Neural cell (in vitro differentiated cells): ENCODE measurements at regions not wholly inside any gene's neighbourhood (a gene's known extent, or its start where the extent isn't known, plus 50 kb on each side); places are given as distances from the start of the nearest gene placed in this dataset.

ENCODE experiments used
- H2AFZ ChIP-seq: fragments of 200-600, 300-800 bp; sonication (generic), shearing (Covaris generic); 2 replicates; pipeline ENCODE4 v1.6.0; 2014; ENCODE audit warnings: low read depth, mild to moderate bottlenecking, antibody characterized with exemption, low read length, moderate library complexity
- H3F3A ChIP-seq: fragments of 200-600 bp; shearing (Covaris generic); 2 replicates; pipeline ENCODE4 v1.6.1; 2016; ENCODE audit warnings: mild to moderate bottlenecking, moderate library complexity, mixed read lengths, antibody characterized with exemption, low read length; ENCODE audit not compliant: insufficient read depth, poor library complexity, severe bottlenecking
- H3K27ac ChIP-seq: fragments of 200-600, 300-800 bp; sonication (generic), shearing (Covaris generic); 2 replicates; pipeline ENCODE4 v1.5.1; 2014; ENCODE audit warnings: mild to moderate bottlenecking, low read length, moderate library complexity
- H3K27me3 ChIP-seq: fragments of 300-800, 200-600 bp; sonication (generic), shearing (Covaris generic); 2 replicates; pipeline ENCODE4 v1.6.0; 2014; ENCODE audit warnings: mild to moderate bottlenecking, low read depth, low read length, moderate library complexity; ENCODE audit not compliant: insufficient read depth
- H3K36me3 ChIP-seq: fragments of 300-800, 200-600 bp; sonication (generic), shearing (Covaris generic); 2 replicates; pipeline ENCODE4 v1.5.1; 2014; ENCODE audit warnings: mild to moderate bottlenecking, antibody characterized with exemption, low read length, moderate library complexity; ENCODE audit not compliant: insufficient read depth
- H3K4me2 ChIP-seq: fragments of 300-800, 200-600 bp; sonication (generic), shearing (Covaris generic); 2 replicates; pipeline ENCODE4 v1.6.0; 2014; ENCODE audit warnings: mild to moderate bottlenecking, low read length
- H3K4me3 ChIP-seq: fragments of 300-800, 200-600 bp; sonication (generic), shearing (Covaris generic); 2 replicates; pipeline ENCODE4 v1.5.1; 2014; ENCODE audit warnings: mild to moderate bottlenecking, low read length, moderate library complexity
- H3K79me2 ChIP-seq: fragments of 200-600 bp; shearing (Covaris generic); replicated peaks from 2 replicates; pipeline ENCODE4 v1.6.0; 2014; ENCODE audit warnings: mild to moderate bottlenecking, low read length, moderate library complexity; ENCODE audit not compliant: insufficient read depth
- H3K9ac ChIP-seq: fragments of 300-800, 200-600 bp; sonication (generic), shearing (Covaris generic); 2 replicates; pipeline ENCODE4 v1.6.1; 2016; ENCODE audit warnings: mild to moderate bottlenecking, low read length, mixed read lengths
- H3K9me2 ChIP-seq: fragments of 200-600 bp; shearing (Covaris generic); 2 replicates; pipeline ENCODE4 v1.6.1; 2016; ENCODE audit warnings: mild to moderate bottlenecking, low read length, mixed read lengths; ENCODE audit not compliant: insufficient read depth
- H3K9me3 ChIP-seq: fragments of 200-600, 300-800 bp; sonication (generic), shearing (Covaris generic); 2 replicates; pipeline ENCODE4 v1.6.1; 2016; ENCODE audit warnings: mild to moderate bottlenecking, mixed run types, low read length, moderate library complexity, mixed read lengths
- H4K20me1 ChIP-seq: fragments of 200-600 bp; shearing (Covaris generic); 2 replicates; pipeline ENCODE4 v1.6.1; 2016; ENCODE audit warnings: mild to moderate bottlenecking, mixed run types; ENCODE audit not compliant: insufficient read depth
- CTCF ChIP-seq: fragments of 450-650 bp; IDR thresholded peaks from 2 replicates; pipeline ENCODE4 v1.5.1; 2014; ENCODE audit warnings: antibody characterized with exemption, mild to moderate bottlenecking, moderate library complexity; ENCODE audit not compliant: poor library complexity, severe bottlenecking
- SMC3 ChIP-seq: fragments of 450-650 bp; conservative IDR thresholded peaks from 2 replicates; pipeline ENCODE4 v1.6.1; 2014; ENCODE audit warnings: antibody characterized with exemption, mild to moderate bottlenecking, moderate library complexity; ENCODE audit not compliant: poor library complexity

DNA sequence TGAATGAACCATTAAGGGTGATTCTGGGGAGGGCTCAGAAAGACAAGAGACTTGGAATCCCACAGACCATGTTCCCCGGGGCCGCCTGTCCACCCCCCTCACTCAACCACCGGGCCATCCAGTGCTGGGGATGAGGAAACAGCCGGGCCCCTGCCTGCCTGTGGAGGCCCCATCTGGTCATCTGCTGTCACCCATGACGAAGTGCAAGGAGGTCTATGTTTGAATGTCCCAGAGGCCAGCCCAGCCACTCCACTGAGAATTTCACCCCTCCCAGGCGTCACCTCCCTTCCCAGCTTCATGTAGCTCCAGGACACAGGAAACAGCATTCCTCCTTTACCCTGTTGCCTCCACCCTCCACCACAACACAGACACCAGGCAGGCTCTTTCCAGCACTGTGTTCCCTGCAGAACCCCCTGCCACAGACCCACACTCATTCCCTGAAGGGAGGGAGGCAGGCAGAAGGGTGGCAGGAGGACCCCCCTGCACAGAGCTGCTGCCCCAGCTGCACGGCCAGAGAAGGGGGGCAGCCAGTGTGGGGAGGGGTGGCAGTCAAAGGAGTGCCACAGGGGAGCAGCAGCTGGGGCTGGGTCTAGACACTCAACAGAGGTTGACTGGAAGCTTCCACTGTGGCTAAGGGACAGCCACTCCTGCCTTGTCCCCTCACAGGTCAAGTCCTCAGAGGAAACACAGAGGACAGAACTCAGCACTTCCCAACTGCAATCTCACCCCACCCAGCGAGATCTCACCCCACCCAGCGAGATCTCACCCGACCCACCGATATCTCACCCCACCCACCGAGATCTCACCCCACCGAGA is 50.3 kb upstream of the PPP2R5C start:
- H3K79me2 ChIP-seq, result no peaks in the 10 kb centered on the region
- no peaks in the 10 kb centered on the region for H3F3A ChIP-seq
- H4K20me1 ChIP-seq, result no peaks in the 10 kb centered on the region
- no peaks in the 10 kb centered on the region for H3K9me3 ChIP-seq
- no peak overlapping the region for H2AFZ ChIP-seq
- H3K4me3 ChIP-seq, result no peak overlapping the region
- no peak overlapping the region for H3K4me2 ChIP-seq
- H3K9ac ChIP-seq, result no peak overlapping the region
- TF ChIP-seq SMC3, result no peak
- no peak for TF ChIP-seq CTCF
- H3K36me3 ChIP-seq, result no peaks in the 10 kb centered on the region
- no peaks in the 10 kb centered on the region for H3K9me2 ChIP-seq
- H3K27me3 ChIP-seq, result no peaks in the 10 kb centered on the region
- H3K27ac ChIP-seq, result no peak overlapping the region
